Upper lobe of left lung (tissue), 4 donors: ENCODE measurements at regions not wholly inside any gene's neighbourhood (a gene's known extent, or its start where the extent isn't known, plus 50 kb on each side); places are given as distances from the start of the nearest gene placed in this dataset.
"Not testable (repeated sequence)": the region's sequence is repeated elsewhere in the genome, so short reads cannot be mapped to it uniquely, and the experiment has no call there.

Experiments
- EP300 ChIP-seq, 4 donors: sonication (generic); formaldehyde crosslinking; IDR thresholded peaks; one replicate each; pipeline ENCODE4 v1.5.1; 2017; ENCODE audit warnings: antibody characterized with exemption in 4 of 4, control low read depth in 2 of 4
- POLR2A ChIP-seq, 4 donors: fragments of 450-650 bp; IDR thresholded peaks; one replicate each; pipeline ENCODE4 v1.5.1; 2016 to 2017; ENCODE audit warnings: antibody characterized with exemption in 4 of 4, mild to moderate bottlenecking in 2 of 4
- POLR2AphosphoS5 ChIP-seq, 2 donors: sonication (generic); formaldehyde crosslinking; IDR thresholded peaks; one replicate each; pipeline ENCODE4 v1.5.1; 2017; ENCODE audit warnings: antibody characterized with exemption in 2 of 2
- TF ChIP-seq, protein P1 (sequence below), 6 experiments: fragments of 450-650 bp in 4 of 6; fragments of 200-600 bp in 2 of 6; sonication (generic) in 2 of 6; IDR thresholded peaks; one replicate each; pipeline ENCODE4 v1.5.1; 2016 to 2019; ENCODE audit warnings: antibody characterized with exemption in 6 of 6

- not testable (repeated sequence) for TF ChIP-seq POLR2AphosphoS5, POLR2A, EP300 (IDR thresholded peaks at IDR 0.05)
- TF ChIP-seq, protein P1, sequence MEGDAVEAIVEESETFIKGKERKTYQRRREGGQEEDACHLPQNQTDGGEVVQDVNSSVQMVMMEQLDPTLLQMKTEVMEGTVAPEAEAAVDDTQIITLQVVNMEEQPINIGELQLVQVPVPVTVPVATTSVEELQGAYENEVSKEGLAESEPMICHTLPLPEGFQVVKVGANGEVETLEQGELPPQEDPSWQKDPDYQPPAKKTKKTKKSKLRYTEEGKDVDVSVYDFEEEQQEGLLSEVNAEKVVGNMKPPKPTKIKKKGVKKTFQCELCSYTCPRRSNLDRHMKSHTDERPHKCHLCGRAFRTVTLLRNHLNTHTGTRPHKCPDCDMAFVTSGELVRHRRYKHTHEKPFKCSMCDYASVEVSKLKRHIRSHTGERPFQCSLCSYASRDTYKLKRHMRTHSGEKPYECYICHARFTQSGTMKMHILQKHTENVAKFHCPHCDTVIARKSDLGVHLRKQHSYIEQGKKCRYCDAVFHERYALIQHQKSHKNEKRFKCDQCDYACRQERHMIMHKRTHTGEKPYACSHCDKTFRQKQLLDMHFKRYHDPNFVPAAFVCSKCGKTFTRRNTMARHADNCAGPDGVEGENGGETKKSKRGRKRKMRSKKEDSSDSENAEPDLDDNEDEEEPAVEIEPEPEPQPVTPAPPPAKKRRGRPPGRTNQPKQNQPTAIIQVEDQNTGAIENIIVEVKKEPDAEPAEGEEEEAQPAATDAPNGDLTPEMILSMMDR (IDR thresholded peaks at IDR 0.05) = not testable (repeated sequence)
Observed at GRCh38 chr18:76704589-76704988, 117.8 kb upstream of the ZNF236 start.
